HEK293T (cell line): ENCODE measurements at regions not wholly inside any gene's neighbourhood (a gene's known extent, or its start where the extent isn't known, plus 50 kb on each side); places are given as distances from the start of the nearest gene placed in this dataset.
A peak's percentile ranks its signal among the peaks of the same experiment; 100 is the strongest.

Source experiments
- CTCF ChIA-PET: fragments of 350-600 bp; formaldehyde crosslinking; extraction: SDS; loops from one replicate; lab custom pipeline; 2021; ENCODE audit warnings: antibody characterized with exemption, inconsistent platforms; lab: Yijun Ruan, JAX
- POLR2A ChIA-PET: fragments of 350-600 bp; formaldehyde crosslinking; extraction: SDS; loops from one replicate; lab custom pipeline; 2020; ENCODE audit warnings: antibody characterized with exemption, inconsistent platforms; lab: Yijun Ruan, JAX
- DNase-seq: peaks from one replicate; pipeline ENCODE4 v3.0.0; 2012; ENCODE audit warnings: mixed read lengths; ENCODE audit errors: extremely low spot score
- ARNT ChIP-seq: fragments of 450-650 bp; IDR thresholded peaks from 2 replicates; pipeline ENCODE4 v1.6.1; 2017; ENCODE audit warnings: mild to moderate bottlenecking
- BHLHE40 ChIP-seq: fragments of 450-650 bp; IDR thresholded peaks from 2 replicates; pipeline ENCODE4 v1.6.1; 2016; ENCODE audit warnings: mild to moderate bottlenecking, moderate library complexity, borderline replicate concordance
- CTBP1 ChIP-seq: fragments of 450-650 bp; IDR thresholded peaks from 2 replicates; pipeline ENCODE4 v1.6.1; 2016; ENCODE audit warnings: borderline replicate concordance
- ELF4 ChIP-seq: fragments of 450-650 bp; IDR thresholded peaks from 2 replicates; pipeline ENCODE4 v1.6.1; 2017; ENCODE audit warnings: antibody characterized with exemption
- FOXA1 ChIP-seq: fragments of 450-650 bp; IDR thresholded peaks from 2 replicates; pipeline ENCODE4 v1.6.1; 2016; ENCODE audit warnings: mild to moderate bottlenecking
- FOXK2 ChIP-seq: fragments of 450-650 bp; IDR thresholded peaks from 2 replicates; pipeline ENCODE4 v1.6.1; 2016; ENCODE audit warnings: mild to moderate bottlenecking
- FOXM1 ChIP-seq: fragments of 450-650 bp; IDR thresholded peaks from 2 replicates; pipeline ENCODE4 v1.6.1; 2017; ENCODE audit warnings: mild to moderate bottlenecking, borderline replicate concordance
- HDGF ChIP-seq: fragments of 450-650 bp; IDR thresholded peaks from 2 replicates; pipeline ENCODE4 v1.6.1; 2017; ENCODE audit warnings: antibody characterized with exemption, borderline replicate concordance
- L3MBTL2 ChIP-seq: fragments of 450-650 bp; conservative IDR thresholded peaks from 2 replicates; pipeline ENCODE4 v1.6.1; 2016; ENCODE audit warnings: mild to moderate bottlenecking
- LEF1 ChIP-seq: fragments of 450-650 bp; IDR thresholded peaks from 2 replicates; pipeline ENCODE4 v1.6.1; 2017; ENCODE audit warnings: mild to moderate bottlenecking, borderline replicate concordance
- NFRKB ChIP-seq: fragments of 450-650 bp; IDR thresholded peaks from 2 replicates; pipeline ENCODE4 v1.6.1; 2016; ENCODE audit warnings: mild to moderate bottlenecking, moderate library complexity
- SP1 ChIP-seq: fragments of 450-650 bp; IDR thresholded peaks from 2 replicates; pipeline ENCODE4 v1.6.1; 2017
- SUZ12 ChIP-seq: fragments of 450-650 bp; IDR thresholded peaks from 2 replicates; pipeline ENCODE4 v1.6.1; 2016; ENCODE audit warnings: mild to moderate bottlenecking
- TARDBP ChIP-seq: fragments of 450-650 bp; IDR thresholded peaks from 2 replicates; pipeline ENCODE4 v1.6.1; 2016
- ZNF384 ChIP-seq: fragments of 450-650 bp; IDR thresholded peaks from 2 replicates; pipeline ENCODE4 v1.6.1; 2016
- TF ChIP-seq, protein P1 (sequence below): fragments of 450-650 bp; IDR thresholded peaks from 2 replicates; pipeline ENCODE4 v1.6.1; 2016

DNA sequence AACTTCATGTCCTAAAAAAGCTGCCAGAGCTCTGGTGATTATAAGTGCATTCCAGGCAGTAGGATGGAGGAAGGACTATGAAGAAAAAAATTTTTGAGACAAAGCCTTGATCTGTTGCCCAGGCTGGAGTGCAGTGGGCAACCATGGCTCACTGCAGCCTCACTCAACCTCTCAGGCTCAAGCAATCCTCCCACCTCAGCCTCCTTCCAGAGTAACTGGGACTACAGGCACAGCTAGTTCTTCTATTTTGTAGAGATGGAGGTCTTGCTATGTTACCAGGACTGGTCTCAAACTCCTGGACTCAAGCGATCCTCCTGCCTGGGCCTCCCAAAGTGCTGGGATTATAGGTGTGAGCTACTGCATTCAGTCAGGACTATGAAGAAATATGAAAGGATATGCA is 161.2 kb downstream of the IRS2 start:
- POLR2A ChIA-PET = no interaction called here
- CTCF ChIA-PET = interaction anchor here (0.7 kb wide), 1 partner anchor 43 kb away, joined by 3 read pairs; no protein-coding TSS in a partner anchor
- no peak for DNase-seq
- TF ChIP-seq, protein P1, sequence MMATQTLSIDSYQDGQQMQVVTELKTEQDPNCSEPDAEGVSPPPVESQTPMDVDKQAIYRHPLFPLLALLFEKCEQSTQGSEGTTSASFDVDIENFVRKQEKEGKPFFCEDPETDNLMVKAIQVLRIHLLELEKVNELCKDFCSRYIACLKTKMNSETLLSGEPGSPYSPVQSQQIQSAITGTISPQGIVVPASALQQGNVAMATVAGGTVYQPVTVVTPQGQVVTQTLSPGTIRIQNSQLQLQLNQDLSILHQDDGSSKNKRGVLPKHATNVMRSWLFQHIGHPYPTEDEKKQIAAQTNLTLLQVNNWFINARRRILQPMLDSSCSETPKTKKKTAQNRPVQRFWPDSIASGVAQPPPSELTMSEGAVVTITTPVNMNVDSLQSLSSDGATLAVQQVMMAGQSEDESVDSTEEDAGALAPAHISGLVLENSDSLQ = no peak
- TF ChIP-seq FOXA1 (no peak), TARDBP (no peak), HDGF (no peak), SUZ12 (no peak), ZNF384 (no peak), ELF4 (no peak)

DNA sequence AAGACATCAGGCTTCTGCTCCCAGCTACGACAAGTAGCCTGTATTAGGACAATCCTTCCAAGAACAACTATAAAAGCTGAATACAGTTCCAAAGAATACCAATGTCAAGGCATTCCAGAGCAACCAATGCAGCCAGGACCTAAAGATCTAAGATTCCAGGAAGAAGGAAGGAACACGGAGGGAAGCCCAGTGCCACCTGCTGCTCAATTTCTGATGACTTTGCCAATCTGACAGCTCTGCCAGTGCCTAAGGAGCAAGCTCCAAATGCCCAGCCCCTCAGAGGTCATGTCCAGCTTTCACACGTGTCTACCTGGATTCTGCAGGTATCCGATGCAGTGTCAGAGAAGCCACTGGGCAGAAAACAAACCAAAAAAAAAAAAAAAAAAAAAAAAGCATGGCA is 164.4 kb downstream of the IRS2 start:
- DNase-seq = no peak
- TF ChIP-seq, protein P1 = no peak
- TF ChIP-seq HDGF (no peak), NFRKB (no peak), CTBP1 (no peak), FOXM1 (no peak), LEF1 (no peak), TARDBP (no peak), ELF4 (no peak), L3MBTL2 (no peak), SUZ12 (no peak), ZNF384 (no peak), FOXK2 (no peak), ARNT (no peak), FOXA1 (no peak)
- POLR2A ChIA-PET = no interaction called here
- CTCF ChIA-PET = no interaction called here

DNA sequence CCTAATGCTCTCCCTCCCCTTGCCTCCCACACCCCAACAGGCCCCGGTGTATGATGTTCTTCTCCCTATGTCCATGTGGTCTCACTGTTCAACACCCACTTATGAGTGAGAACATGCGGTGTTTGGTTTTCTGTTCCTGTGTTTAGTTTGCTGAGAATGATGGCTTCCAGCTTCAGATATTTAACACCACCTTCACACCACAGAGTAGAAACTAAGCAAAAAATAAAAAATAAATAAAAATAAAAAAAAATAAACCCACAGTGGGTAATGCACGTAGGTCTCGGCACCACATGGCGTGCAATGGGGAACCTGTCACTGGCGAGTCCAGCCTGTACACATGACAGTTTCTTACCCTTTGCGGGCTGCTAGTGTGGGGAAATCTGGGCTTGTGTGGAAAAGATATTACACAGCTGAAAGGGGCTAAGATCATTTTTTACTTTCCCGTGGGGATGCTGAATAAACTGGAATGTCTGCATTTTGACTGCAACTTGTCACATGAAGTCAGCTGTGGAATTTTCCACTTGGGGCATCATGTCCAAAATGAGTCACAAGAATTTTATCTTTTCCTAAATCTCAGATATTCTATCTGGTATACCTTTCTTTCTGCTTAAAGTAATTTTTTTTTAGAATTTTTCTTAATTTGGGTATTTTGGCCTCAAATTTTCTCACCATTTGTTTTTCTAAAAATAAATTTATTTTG is 170.5 kb downstream of the IRS2 start:
- TF ChIP-seq BHLHE40 (no peak), FOXM1 (no peak), ZNF384 (no peak), NFRKB (no peak), HDGF (no peak), TARDBP (no peak), ELF4 (no peak), LEF1 (no peak), SP1 (no peak), FOXK2 (no peak), FOXA1 (no peak), CTBP1 (no peak), SUZ12 (no peak), L3MBTL2 (no peak), ARNT (no peak)
- TF ChIP-seq, protein P1 = no peak
- no peak for DNase-seq
- POLR2A ChIA-PET = no interaction called here
- CTCF ChIA-PET = no interaction called here

DNA sequence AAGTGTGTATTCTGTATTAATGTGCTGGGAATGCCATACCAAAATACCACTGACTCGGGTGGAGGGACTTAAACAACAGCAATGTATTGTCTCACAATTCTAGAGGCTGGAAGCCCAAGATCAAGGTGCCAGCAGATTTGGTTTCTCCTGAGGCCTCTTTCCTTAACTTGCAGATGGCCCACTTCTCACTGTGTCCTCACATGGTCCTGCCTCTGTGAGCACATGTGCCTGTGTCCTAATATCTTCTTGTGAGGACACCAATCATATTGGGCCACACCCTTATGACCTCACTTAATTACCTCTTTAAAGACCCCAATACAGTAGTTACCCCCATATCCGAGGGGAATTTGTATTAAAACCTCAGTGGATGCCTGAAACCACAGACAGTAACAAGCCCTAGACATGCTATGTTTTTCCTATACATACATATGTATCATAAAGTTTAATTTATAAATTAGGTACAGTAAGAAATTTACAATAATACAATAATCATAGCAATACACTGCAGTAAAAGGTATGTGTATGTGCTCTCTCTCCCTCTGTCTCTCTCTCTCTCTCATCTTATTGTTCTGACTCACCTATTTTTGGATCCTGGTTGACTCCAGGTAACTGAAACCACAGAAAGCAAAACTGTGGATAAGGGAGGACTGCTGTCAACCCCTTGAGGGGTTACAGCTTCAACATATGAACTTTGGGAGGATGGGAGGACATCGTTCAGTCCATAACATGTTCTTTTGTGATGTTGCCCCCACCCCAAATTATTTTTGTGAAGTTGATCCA is 174.3 kb downstream of the IRS2 start:
- DNase-seq = no peak
- ChIA-PET POLR2A (no interaction called here), CTCF (no interaction called here)
- TF ChIP-seq BHLHE40 = no peak
- no peak for TF ChIP-seq SUZ12
- TF ChIP-seq ARNT = no peak
- TF ChIP-seq FOXA1 = no peak
- no peak for TF ChIP-seq HDGF

DNA sequence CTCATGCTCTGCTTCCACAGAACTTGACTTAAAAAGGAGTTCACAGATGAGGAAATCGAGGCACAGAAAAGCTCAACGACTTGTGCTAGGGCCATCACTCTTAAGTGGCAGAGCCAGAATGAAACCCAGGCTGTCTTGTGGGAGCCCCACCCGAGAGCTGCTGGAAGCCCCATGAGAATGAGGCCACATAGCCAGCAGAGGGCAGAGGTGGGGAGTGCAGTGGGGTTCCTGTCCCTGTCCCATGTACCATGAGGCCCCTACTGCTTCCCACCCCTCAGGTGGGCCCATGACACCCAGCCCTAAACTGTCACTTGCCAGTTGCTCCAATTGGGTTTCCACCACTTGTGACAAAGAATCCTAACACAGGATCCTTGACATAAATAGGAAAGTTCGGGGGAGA is 175.9 kb downstream of the IRS2 start:
- peak; percentile 3 for DNase-seq

DNA sequence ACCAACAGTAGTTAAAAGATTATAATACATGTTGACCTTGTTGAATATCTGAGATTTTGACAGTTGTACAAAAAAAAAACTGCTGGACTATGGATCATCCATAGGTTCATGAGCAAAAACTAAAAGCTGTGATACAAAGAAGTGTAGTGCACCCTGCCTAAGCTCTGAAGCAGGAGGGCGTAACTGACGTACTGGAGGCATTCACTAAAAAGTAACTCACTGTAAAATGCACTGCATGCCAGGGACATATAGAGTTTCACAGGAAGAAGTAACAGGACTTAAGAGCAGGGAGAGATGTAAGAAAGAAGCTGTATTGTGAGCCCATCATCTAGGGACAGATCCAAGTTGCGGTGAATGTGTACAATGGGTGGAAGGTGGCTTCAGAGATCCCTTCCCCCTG is 177.9 kb downstream of the IRS2 start:
- ChIA-PET CTCF (interaction anchor here (0.6 kb wide), 1 partner anchor 16 kb away, joined by 3 read pairs; no protein-coding TSS in a partner anchor), POLR2A (no interaction called here)
- no peak for DNase-seq
- TF ChIP-seq CTBP1 = no peak
- TF ChIP-seq NFRKB = no peak
- no peak for TF ChIP-seq L3MBTL2
- TF ChIP-seq HDGF = no peak
- no peak for TF ChIP-seq ELF4
- no peak for TF ChIP-seq BHLHE40

More for the DNA sequence above, 175.9 kb downstream of the IRS2 start:
- CTCF ChIA-PET = interaction anchor here (0.6 kb wide), 1 partner anchor 127 kb away, joined by 3 read pairs; no protein-coding TSS in a partner anchor
- no peak for TF ChIP-seq FOXK2
- TF ChIP-seq SUZ12 = no peak
- TF ChIP-seq HDGF = no peak
- TF ChIP-seq ELF4 = no peak
- no peak for TF ChIP-seq NFRKB
- TF ChIP-seq FOXM1 = no peak
- TF ChIP-seq SP1 = no peak
- no peak for TF ChIP-seq CTBP1
- no peak for TF ChIP-seq LEF1
- TF ChIP-seq ARNT = no peak
- POLR2A ChIA-PET = no interaction called here
